GM12891 (cell line): ENCODE measurements at regions not wholly inside any gene's neighbourhood (a gene's known extent, or its start where the extent isn't known, plus 50 kb on each side); places are given as distances from the start of the nearest gene placed in this dataset.
"Not testable (repeated sequence)": the region's sequence is repeated elsewhere in the genome, so short reads cannot be mapped to it uniquely, and the experiment has no call there.

Source experiments
- DNase-seq: peaks from one replicate; pipeline ENCODE4 v3.0.0; 2011; ENCODE audit warnings: low spot score; ENCODE audit not compliant: insufficient read length
- FAIRE-seq: peaks from 2 replicates; lab custom pipeline; 2011; peaks lifted over from hg19 to GRCh38; lab: Jason Lieb, UNC
- PAX5 ChIP-seq: IDR thresholded peaks from 2 replicates; pipeline ENCODE4 v1.6.1; 2011; ENCODE audit warnings: low read length, moderate library complexity, mild to moderate bottlenecking; ENCODE audit not compliant: insufficient read depth, severe bottlenecking
- POLR2A ChIP-seq: IDR thresholded peaks from 2 replicates; pipeline ENCODE4 v1.6.1; 2011; ENCODE audit warnings: low read depth, low read length, control low read depth
- POLR2AphosphoS5 ChIP-seq: IDR thresholded peaks from 2 replicates; pipeline ENCODE4 v1.6.1; 2011; ENCODE audit warnings: low read depth, low read length, control low read depth
- POU2F2 ChIP-seq: IDR thresholded peaks from 2 replicates; pipeline ENCODE4 v1.6.1; 2011; ENCODE audit warnings: low read depth, mild to moderate bottlenecking, control low read depth, low read length, moderate library complexity
- SPI1 ChIP-seq: IDR thresholded peaks from 2 replicates; pipeline ENCODE4 v1.6.1; 2011; ENCODE audit warnings: low read depth, low read length, control low read depth
- TAF1 ChIP-seq: IDR thresholded peaks from 2 replicates; pipeline ENCODE4 v1.6.1; 2011; ENCODE audit warnings: low read depth, low read length, control low read depth

DNA sequence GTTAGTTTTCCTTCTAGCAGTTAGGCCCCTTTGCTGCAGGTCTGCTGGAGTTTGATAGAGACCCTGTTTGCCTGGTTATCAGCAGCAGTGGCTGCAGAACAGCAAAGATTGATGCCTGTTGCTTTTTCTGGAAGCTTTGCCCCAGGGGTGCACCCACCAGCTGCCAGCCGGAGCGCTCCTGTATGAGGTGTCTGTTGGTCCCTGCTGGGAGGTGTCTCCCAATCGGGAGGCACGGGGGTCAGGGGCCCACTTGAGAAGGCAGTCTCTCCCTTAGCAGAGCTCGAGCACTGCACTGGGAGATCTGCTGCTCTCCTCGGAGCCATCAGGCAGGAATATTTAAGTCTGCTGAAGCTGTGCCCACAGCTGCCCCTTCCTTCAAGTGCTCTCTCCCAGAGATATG, 825.3 kb upstream of the GRM7 start:
- FAIRE-seq, result no peak
- TF ChIP-seq POLR2AphosphoS5, result no peak
- no peak for TF ChIP-seq PAX5
- no peak for TF ChIP-seq TAF1
- no peak for TF ChIP-seq POLR2A

DNA sequence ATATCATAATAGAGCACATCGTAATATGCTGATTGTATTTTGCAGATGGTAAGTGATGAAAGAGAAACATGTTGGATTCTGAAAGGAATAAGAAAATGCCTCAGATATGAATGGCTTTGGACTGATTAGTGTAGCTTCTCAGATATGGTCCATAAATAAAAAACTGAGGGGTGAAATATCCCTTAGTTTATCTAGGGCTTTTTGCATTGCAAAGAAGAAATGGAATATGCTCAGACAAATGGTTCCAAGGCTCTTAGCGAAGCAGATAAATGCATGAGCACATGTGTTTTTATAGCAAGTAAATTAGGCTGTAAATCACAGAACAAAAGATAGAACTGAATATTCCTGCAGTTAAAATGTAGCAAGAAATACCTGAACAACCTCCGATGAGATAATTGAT, 820.9 kb upstream of the GRM7 start:
- DNase-seq, result no peak
- FAIRE-seq, result no peak
- no peak for TF ChIP-seq SPI1
- TF ChIP-seq POLR2AphosphoS5, result no peak
- TF ChIP-seq POLR2A, result no peak
- no peak for TF ChIP-seq POU2F2
- TF ChIP-seq PAX5, result no peak
- no peak for TF ChIP-seq TAF1

More for the DNA sequence above, 825.3 kb upstream of the GRM7 start:
- DNase-seq, result no peak

DNA sequence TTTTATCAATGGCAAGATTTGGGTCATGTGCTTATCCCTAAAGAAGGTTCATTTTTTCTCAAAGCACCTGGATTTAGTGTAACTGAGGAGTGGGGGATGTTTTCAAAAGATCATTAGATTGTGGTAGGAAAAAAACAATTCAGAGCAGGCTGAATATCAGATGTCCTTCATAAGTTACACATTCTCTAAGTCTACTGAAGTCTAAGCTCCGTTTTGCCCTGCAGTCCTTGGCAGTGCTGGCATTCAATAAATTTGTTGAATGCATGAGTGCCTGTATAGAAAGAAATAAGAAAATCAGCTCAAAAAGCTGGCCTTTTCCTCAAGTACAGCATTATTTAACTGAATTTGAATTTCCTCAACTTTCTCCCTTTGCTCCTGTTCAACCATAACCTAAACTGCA, 819.0 kb upstream of the GRM7 start:
- FAIRE-seq (no peak), DNase-seq (no peak)
- TF ChIP-seq POLR2A (no peak), POU2F2 (no peak), TAF1 (no peak), PAX5 (no peak), SPI1 (no peak), POLR2AphosphoS5 (no peak)

GRCh38 chr3:6047016-6047415, 813.9 kb upstream of the GRM7 start:
- FAIRE-seq (no peak), DNase-seq (no peak)
- TF ChIP-seq SPI1, result no peak
- no peak for TF ChIP-seq POU2F2
- no peak for TF ChIP-seq POLR2AphosphoS5
- TF ChIP-seq POLR2A, result no peak
- no peak for TF ChIP-seq PAX5
- no peak for TF ChIP-seq TAF1

DNA sequence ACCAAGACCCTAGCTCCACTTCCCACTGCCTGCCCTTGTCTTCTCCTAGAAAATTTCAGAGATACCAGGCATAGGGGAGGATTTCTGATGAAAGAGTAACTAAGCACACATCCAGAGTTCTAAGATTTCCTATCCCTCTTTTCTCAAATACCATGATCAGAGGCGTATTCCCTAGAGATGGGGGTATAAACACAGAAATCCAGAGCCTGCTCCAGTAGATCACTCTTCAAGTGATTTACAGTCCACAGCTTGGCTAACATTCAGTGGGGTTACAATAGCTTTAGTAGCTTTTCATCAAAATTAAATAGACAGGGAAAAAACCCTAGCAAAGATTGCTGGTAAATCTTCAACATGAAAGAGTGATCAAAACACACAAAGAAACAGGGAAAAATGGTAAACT, 800.7 kb upstream of the GRM7 start:
- no peak for FAIRE-seq
- no peak for DNase-seq
- TF ChIP-seq TAF1 (no peak), POLR2AphosphoS5 (no peak), POU2F2 (no peak), PAX5 (no peak), SPI1 (no peak), POLR2A (no peak)

DNA sequence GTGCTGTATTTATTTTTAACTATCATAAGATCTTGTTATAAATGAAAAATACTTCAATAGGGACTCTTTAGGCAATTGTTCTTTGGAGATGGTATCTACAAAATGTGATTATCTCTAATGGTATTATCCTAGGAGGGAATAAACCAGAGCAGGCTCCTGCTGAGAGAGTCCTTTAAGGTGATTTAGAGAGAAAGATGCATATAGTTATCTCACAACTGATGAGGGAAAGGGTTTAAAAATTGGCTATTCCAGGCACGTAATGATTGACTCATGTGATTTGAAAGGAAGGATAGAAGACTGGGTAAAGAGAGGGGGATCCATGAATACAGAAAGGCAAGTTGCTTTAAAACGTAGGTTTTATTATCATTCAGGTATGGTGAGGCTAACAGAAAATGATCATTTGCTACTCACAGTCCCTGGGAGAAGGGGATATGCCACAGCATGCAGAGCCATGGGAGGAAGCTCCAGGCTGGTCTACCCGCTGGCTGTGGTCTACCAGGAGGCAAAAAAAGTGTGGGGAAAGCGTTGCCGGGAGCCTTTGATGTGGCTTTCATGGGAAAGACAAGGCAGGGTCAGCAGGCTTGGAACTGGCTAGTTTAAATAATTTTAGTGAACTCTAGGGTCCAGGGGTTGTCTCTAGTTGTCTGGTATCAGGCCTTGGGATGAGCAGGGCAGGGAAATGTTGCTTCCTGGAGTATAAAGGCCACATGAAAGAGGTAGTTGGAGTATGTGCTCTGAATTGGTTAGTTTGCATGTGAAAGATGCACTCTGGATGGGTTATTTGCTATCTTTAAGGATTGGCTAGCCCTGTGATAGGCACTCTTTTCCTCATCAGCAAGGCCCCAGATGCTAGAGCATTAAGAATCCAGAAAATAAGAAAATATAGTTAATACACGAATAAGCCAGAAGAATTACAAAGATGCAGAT, 798.4 kb upstream of the GRM7 start:
- TF ChIP-seq PAX5, result no peak
- TF ChIP-seq TAF1, result no peak
- TF ChIP-seq POLR2A, result no peak
- TF ChIP-seq POLR2AphosphoS5, result no peak
- TF ChIP-seq SPI1, result no peak
- TF ChIP-seq POU2F2, result no peak
- no peak for FAIRE-seq

GRCh38 chr3:6066397-6066796, 794.5 kb upstream of the GRM7 start:
- TF ChIP-seq TAF1 (no peak), POLR2A (no peak)
- no peak for DNase-seq
- FAIRE-seq, result no peak

More for the DNA sequence above, 798.4 kb upstream of the GRM7 start:
- no peak for DNase-seq

DNA sequence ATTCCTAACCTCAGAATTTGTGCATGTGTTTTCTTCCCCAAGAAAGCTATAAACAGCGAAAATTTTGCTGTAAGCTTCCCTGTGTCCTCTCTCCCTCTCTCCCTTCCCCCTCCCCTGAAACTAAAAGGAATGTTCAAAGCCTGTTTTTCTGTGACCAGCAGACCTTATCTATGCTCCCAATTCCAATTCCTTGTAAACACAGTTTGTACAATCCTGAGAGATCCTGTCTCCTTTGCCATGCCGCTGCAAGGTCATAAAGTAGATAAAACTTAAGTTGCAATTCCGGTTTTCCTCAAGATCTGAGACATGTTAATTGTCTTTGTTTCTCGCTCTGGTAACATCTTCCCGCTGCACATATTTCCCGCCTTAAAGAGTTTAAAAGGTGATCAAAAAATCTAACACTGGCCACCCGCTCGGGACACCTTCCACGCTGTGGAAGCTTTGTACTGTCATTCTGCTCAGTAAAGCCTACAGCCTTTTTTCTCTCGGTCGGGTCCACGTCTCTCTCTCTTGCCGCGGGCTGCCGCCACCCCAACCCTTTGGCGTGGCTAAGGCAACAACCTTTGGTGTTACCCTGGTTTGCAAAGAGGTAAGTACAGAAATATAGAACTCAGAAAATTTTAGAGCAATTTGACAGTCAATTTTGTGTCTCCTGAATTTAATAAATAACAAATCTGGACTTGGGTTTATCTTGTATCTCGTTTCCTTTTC, 793.9 kb upstream of the GRM7 start:
- not testable (repeated sequence) for FAIRE-seq

GRCh38 chr3:6074952-6075351, 786.0 kb upstream of the GRM7 start:
- FAIRE-seq (no peak), DNase-seq (no peak)
- TF ChIP-seq SPI1, result no peak
- no peak for TF ChIP-seq POLR2A
- TF ChIP-seq POLR2AphosphoS5, result no peak
- no peak for TF ChIP-seq POU2F2
- no peak for TF ChIP-seq PAX5
- no peak for TF ChIP-seq TAF1

More for the DNA sequence above, 793.9 kb upstream of the GRM7 start:
- DNase-seq, result not testable (repeated sequence)

- TF ChIP-seq TAF1, result no peak
- TF ChIP-seq PAX5, result no peak
- no peak for TF ChIP-seq SPI1
- TF ChIP-seq POLR2A, result no peak
- TF ChIP-seq POU2F2, result no peak
- no peak for TF ChIP-seq POLR2AphosphoS5
- FAIRE-seq, result no peak
- no peak for DNase-seq
These were observed 782.5 kb upstream of the GRM7 start for GRCh38 chr3:6078436-6078835.

DNA sequence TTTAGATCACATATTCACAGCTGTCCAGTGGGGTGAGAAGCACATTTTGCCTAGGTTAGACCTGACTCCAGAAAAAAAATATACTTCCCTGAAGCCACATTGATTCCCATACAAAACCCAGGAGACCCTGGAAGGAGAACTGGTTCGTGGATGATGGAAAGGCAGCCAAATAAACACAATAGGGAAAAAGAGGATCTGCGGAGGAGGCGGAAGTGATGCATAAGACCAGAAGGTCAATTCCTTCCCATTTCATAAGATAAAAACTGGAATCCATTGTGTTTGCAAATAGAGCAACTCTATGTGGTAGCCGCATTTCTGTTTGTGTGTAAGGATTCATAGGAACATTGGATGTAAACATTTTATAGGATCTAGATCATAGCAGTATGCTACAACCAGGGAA, 781.9 kb upstream of the GRM7 start:
- TF ChIP-seq POLR2A, result no peak
- TF ChIP-seq PAX5, result no peak
- no peak for TF ChIP-seq POLR2AphosphoS5
- no peak for TF ChIP-seq TAF1
- TF ChIP-seq SPI1, result no peak
- TF ChIP-seq POU2F2, result no peak
- FAIRE-seq (no peak), DNase-seq (no peak)
